A549 (cell line): ENCODE measurements at regions not wholly inside any gene's neighbourhood (a gene's known extent, or its start where the extent isn't known, plus 50 kb on each side); places are given as distances from the start of the nearest gene placed in this dataset.
A peak's percentile ranks its signal among the peaks of the same experiment; 100 is the strongest.

Experiments used
- EP300 ChIP-seq, 2 experiments: fragments of >200 bp; sonication (Bioruptor Twin); formaldehyde crosslinking; IDR thresholded peaks; 2 replicates in 1 of 2; 3 replicates in 1 of 2; pipeline ENCODE4 v1.6.1; 2016 to 2017
- ESRRA ChIP-seq: fragments of 150-350 bp; IDR thresholded peaks from 2 replicates; pipeline ENCODE4 v1.6.1; 2014; ENCODE audit warnings: mild to moderate bottlenecking, low read length, borderline replicate concordance
- FOSL2 ChIP-seq, 2 experiments: fragments of 450-650 bp in 1 of 2; fragments of >200 bp in 1 of 2; sonication (Bioruptor Twin) in 1 of 2; formaldehyde crosslinking; IDR thresholded peaks; 2 replicates each; pipeline versions ENCODE4 v1.5.0 to v1.6.1; 2016 to 2020; ENCODE audit warnings: mild to moderate bottlenecking in 1 of 2, moderate library complexity in 1 of 2
- JUN ChIP-seq, 2 experiments: fragments of >200 bp; sonication (Bioruptor Twin); formaldehyde crosslinking; IDR thresholded peaks; 2 replicates in 1 of 2; 3 replicates in 1 of 2; pipeline ENCODE4 v1.6.1; 2016 to 2017
- POLR2A ChIP-seq: IDR thresholded peaks from 2 replicates; pipeline ENCODE4 v1.6.1; 2012; ENCODE audit warnings: mild to moderate bottlenecking, low read length
- RNF2 ChIP-seq: fragments of 200-600 bp; sonication (generic); IDR thresholded peaks from 2 replicates; pipeline ENCODE4 v1.6.1; 2016; ENCODE audit warnings: low read depth, mild to moderate bottlenecking, antibody characterized with exemption, moderate library complexity, borderline replicate concordance
- SMC3 ChIP-seq: fragments of >200 bp; sonication (Bioruptor Twin); formaldehyde crosslinking; IDR thresholded peaks from 3 replicates; pipeline ENCODE4 v1.6.1; 2018; ENCODE audit warnings: inconsistent platforms
- ZSCAN20 ChIP-seq: fragments of 250-450 bp; sonication (Bioruptor Pico); IDR thresholded peaks from 2 replicates; pipeline ENCODE4 v1.8.0; 2022; ENCODE audit warnings: mild to moderate bottlenecking, moderate library complexity
- TF ChIP-seq, protein P1 (sequence below): fragments of 200-600 bp; sonication (generic); IDR thresholded peaks from 2 replicates; pipeline ENCODE4 v1.6.1; 2016; ENCODE audit warnings: antibody characterized with exemption, mild to moderate bottlenecking, moderate library complexity
- TF ChIP-seq, protein P2 (sequence below): fragments of >200 bp; sonication (Bioruptor Twin); formaldehyde crosslinking; IDR thresholded peaks from 3 replicates; pipeline ENCODE4 v1.5.1; 2016

DNA sequence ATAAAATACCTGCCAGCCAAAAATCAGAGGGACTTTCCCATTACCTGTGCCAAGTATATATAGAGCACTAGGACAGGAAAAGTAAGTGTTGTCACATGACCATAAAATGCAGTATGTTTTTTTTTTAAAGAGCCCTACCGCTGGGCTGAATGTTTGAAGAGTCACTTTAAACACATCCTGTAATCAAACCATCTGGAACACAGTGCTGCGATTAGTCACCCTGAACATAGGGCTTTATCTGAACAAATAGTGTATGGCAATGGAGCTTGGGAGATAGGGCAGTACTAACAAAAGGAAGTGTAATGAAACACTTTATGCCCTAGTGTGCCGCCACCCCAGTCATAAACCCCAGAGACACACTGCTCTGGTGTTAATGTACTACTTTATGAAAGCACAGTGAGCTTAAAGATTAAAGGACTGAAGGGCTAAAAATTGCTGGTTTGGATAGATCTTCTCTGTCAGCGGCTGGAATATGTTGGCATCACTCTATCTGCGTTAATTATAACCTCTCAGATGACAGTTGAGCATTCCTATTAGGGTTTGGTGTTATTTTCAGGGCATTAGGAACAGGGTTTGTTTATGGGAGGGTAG lies 90.4 kb downstream of the ZNF608 start:
- TF ChIP-seq ZSCAN20 (CRISPR knock-in tag) (no peak), SMC3 (peak; percentile 32; the same call in 2 of the 3 replicates), RNF2 (no peak), POLR2A (no peak), JUN (IDR thresholded peaks at IDR 0.05) (peak; percentile 57 to 80; a peak in 2 of 5 replicates), FOSL2 (IDR thresholded peaks at IDR 0.05) (peak; percentile 45; the same call in 1 of the 2 replicates), FOSL2 (CRISPR knock-in tag; IDR thresholded peaks at IDR 0.05) (peak; percentile 82), ESRRA (no peak), EP300 (IDR thresholded peaks at IDR 0.05) (peak in 1 of 2 experiments; percentile 48; a peak in 1 of 5 replicates)
- TF ChIP-seq, protein P1, sequence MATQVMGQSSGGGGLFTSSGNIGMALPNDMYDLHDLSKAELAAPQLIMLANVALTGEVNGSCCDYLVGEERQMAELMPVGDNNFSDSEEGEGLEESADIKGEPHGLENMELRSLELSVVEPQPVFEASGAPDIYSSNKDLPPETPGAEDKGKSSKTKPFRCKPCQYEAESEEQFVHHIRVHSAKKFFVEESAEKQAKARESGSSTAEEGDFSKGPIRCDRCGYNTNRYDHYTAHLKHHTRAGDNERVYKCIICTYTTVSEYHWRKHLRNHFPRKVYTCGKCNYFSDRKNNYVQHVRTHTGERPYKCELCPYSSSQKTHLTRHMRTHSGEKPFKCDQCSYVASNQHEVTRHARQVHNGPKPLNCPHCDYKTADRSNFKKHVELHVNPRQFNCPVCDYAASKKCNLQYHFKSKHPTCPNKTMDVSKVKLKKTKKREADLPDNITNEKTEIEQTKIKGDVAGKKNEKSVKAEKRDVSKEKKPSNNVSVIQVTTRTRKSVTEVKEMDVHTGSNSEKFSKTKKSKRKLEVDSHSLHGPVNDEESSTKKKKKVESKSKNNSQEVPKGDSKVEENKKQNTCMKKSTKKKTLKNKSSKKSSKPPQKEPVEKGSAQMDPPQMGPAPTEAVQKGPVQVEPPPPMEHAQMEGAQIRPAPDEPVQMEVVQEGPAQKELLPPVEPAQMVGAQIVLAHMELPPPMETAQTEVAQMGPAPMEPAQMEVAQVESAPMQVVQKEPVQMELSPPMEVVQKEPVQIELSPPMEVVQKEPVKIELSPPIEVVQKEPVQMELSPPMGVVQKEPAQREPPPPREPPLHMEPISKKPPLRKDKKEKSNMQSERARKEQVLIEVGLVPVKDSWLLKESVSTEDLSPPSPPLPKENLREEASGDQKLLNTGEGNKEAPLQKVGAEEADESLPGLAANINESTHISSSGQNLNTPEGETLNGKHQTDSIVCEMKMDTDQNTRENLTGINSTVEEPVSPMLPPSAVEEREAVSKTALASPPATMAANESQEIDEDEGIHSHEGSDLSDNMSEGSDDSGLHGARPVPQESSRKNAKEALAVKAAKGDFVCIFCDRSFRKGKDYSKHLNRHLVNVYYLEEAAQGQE = no peak
- TF ChIP-seq, protein P2, sequence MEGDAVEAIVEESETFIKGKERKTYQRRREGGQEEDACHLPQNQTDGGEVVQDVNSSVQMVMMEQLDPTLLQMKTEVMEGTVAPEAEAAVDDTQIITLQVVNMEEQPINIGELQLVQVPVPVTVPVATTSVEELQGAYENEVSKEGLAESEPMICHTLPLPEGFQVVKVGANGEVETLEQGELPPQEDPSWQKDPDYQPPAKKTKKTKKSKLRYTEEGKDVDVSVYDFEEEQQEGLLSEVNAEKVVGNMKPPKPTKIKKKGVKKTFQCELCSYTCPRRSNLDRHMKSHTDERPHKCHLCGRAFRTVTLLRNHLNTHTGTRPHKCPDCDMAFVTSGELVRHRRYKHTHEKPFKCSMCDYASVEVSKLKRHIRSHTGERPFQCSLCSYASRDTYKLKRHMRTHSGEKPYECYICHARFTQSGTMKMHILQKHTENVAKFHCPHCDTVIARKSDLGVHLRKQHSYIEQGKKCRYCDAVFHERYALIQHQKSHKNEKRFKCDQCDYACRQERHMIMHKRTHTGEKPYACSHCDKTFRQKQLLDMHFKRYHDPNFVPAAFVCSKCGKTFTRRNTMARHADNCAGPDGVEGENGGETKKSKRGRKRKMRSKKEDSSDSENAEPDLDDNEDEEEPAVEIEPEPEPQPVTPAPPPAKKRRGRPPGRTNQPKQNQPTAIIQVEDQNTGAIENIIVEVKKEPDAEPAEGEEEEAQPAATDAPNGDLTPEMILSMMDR = no peak
